ENCODE measurements at regions not wholly inside any gene's neighbourhood (a gene's known extent, or its start where the extent isn't known, plus 50 kb on each side); places are given as distances from the start of the nearest gene placed in this dataset.

GRCh38 chr2:42852798-42853197 is 60.4 kb upstream of the HAAO start:
- TF ChIP-seq EZH2phosphoT487 (IDR thresholded peaks at IDR 0.05; ENCODE audit: borderline replicate concordance): no peak
- TF ChIP-seq, protein P1, sequence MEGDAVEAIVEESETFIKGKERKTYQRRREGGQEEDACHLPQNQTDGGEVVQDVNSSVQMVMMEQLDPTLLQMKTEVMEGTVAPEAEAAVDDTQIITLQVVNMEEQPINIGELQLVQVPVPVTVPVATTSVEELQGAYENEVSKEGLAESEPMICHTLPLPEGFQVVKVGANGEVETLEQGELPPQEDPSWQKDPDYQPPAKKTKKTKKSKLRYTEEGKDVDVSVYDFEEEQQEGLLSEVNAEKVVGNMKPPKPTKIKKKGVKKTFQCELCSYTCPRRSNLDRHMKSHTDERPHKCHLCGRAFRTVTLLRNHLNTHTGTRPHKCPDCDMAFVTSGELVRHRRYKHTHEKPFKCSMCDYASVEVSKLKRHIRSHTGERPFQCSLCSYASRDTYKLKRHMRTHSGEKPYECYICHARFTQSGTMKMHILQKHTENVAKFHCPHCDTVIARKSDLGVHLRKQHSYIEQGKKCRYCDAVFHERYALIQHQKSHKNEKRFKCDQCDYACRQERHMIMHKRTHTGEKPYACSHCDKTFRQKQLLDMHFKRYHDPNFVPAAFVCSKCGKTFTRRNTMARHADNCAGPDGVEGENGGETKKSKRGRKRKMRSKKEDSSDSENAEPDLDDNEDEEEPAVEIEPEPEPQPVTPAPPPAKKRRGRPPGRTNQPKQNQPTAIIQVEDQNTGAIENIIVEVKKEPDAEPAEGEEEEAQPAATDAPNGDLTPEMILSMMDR (conservative IDR thresholded peaks at IDR 0.05; ENCODE audit: low read length): no peak

All from Loucy (cell line).